BJ (cell line): ENCODE measurements at regions not wholly inside any gene's neighbourhood (a gene's known extent, or its start where the extent isn't known, plus 50 kb on each side); places are given as distances from the start of the nearest gene placed in this dataset.

Source experiments
- CTCF ChIA-PET: fragments of 350-600 bp; formaldehyde crosslinking; extraction: SDS; loops from one replicate; lab custom pipeline; 2021; ENCODE audit warnings: antibody characterized with exemption, inconsistent platforms; lab: Yijun Ruan, JAX
- POLR2A ChIA-PET: fragments of 300-600 bp; sonication (Branson Sonifier 250); formaldehyde crosslinking; extraction: SDS; loops from one replicate; lab custom pipeline; 2021; ENCODE audit warnings: antibody characterized with exemption; lab: Charles Lee
- DNase-seq: peaks from one replicate; pipeline ENCODE4 v3.0.0-alpha.2; 2011; ENCODE audit warnings: low read depth
- H3K27me3 ChIP-seq: 2 replicates; pipeline ENCODE4 v1.6.0; 2011; ENCODE audit warnings: low read length; ENCODE audit not compliant: control insufficient read depth, insufficient read depth
- H3K36me3 ChIP-seq: 2 replicates; pipeline ENCODE4 v1.5.1; 2011; ENCODE audit warnings: low read length; ENCODE audit not compliant: control insufficient read depth, insufficient read depth
- H3K4me3 ChIP-seq: 2 replicates; pipeline ENCODE4 v1.5.1; 2011; ENCODE audit warnings: low read depth, mild to moderate bottlenecking, control low read depth, low read length
- CTCF ChIP-seq: IDR thresholded peaks from 2 replicates; pipeline ENCODE4 v1.5.1; 2011; ENCODE audit warnings: low read depth, mild to moderate bottlenecking, control low read depth, inconsistent platforms, low read length, moderate library complexity; ENCODE audit not compliant: insufficient read depth

GRCh38 chr1:182122913-182123260 lies 61.4 kb upstream of the ZNF648 start:
- CTCF ChIA-PET: interaction anchor here (0.6 to 3.6 kb wide), 3 partner anchors 16 to 1244 kb away, joined by 3 to 14 read pairs (median 3); no protein-coding TSS in a partner anchor
- DNase-seq: no peak
- no peak for TF ChIP-seq CTCF
- Histone ChIP-seq H3K4me3 (no peak overlapping the region), H3K36me3 (no peaks in the 10 kb centered on the region), H3K27me3 (no peaks in the 10 kb centered on the region)
- POLR2A ChIA-PET: no interaction called here

- no peaks in the 10 kb centered on the region for H3K27me3 ChIP-seq
- no peaks in the 10 kb centered on the region for H3K36me3 ChIP-seq
- POLR2A ChIA-PET: no interaction called here
- no peak overlapping the region for H3K4me3 ChIP-seq
- CTCF ChIA-PET: interaction anchor here (0.6 to 3.6 kb wide), 3 partner anchors 16 to 1243 kb away, joined by 3 to 14 read pairs (median 3); no protein-coding TSS in a partner anchor
- no peak for DNase-seq
- TF ChIP-seq CTCF: no peak
These were observed 60.9 kb upstream of the ZNF648 start for GRCh38 chr1:182122256-182122912.

- POLR2A ChIA-PET: no interaction called here
- CTCF ChIA-PET: interaction anchor here (1.0 to 3.6 kb wide), 2 partner anchors 15 to 21 kb away, joined by 3 to 14 read pairs; no protein-coding TSS in a partner anchor
These were observed 60.3 kb upstream of the ZNF648 start for GRCh38 chr1:182121787-182122186.

GRCh38 chr1:182120411-182121258 lies 59.1 kb upstream of the ZNF648 start:
- no peak for DNase-seq
- ChIA-PET POLR2A (no interaction called here), CTCF (interaction anchor here (0.6 to 3.6 kb wide), 3 partner anchors 23 to 285 kb away, joined by 3 to 14 read pairs (median 4); no protein-coding TSS in a partner anchor)
- Histone ChIP-seq H3K27me3 (no peaks in the 10 kb centered on the region), H3K36me3 (no peaks in the 10 kb centered on the region), H3K4me3 (no peak overlapping the region)
- TF ChIP-seq CTCF: no peak

More at GRCh38 chr1:182121787-182122186, 60.3 kb upstream of the ZNF648 start:
- no peak for TF ChIP-seq CTCF
- Histone ChIP-seq H3K36me3 (no peaks in the 10 kb centered on the region), H3K4me3 (no peak overlapping the region), H3K27me3 (no peaks in the 10 kb centered on the region)
- DNase-seq: no peak

GRCh38 chr1:182119631-182120030 lies 58.1 kb upstream of the ZNF648 start:
- ChIA-PET CTCF (interaction anchor here (3.6 kb wide), 1 partner anchor 24 kb away, joined by 14 read pairs; no protein-coding TSS in a partner anchor), POLR2A (no interaction called here)
- H3K4me3 ChIP-seq: no peak overlapping the region
- DNase-seq: no peak
- TF ChIP-seq CTCF: no peak
- H3K27me3 ChIP-seq: no peaks in the 10 kb centered on the region
- no peaks in the 10 kb centered on the region for H3K36me3 ChIP-seq
